ENCODE measurements at regions not wholly inside any gene's neighbourhood (a gene's known extent, or its start where the extent isn't known, plus 50 kb on each side); places are given as distances from the start of the nearest gene placed in this dataset.
"Not testable (repeated sequence)": the region's sequence is repeated elsewhere in the genome, so short reads cannot be mapped to it uniquely, and the experiment has no call there.

DNA sequence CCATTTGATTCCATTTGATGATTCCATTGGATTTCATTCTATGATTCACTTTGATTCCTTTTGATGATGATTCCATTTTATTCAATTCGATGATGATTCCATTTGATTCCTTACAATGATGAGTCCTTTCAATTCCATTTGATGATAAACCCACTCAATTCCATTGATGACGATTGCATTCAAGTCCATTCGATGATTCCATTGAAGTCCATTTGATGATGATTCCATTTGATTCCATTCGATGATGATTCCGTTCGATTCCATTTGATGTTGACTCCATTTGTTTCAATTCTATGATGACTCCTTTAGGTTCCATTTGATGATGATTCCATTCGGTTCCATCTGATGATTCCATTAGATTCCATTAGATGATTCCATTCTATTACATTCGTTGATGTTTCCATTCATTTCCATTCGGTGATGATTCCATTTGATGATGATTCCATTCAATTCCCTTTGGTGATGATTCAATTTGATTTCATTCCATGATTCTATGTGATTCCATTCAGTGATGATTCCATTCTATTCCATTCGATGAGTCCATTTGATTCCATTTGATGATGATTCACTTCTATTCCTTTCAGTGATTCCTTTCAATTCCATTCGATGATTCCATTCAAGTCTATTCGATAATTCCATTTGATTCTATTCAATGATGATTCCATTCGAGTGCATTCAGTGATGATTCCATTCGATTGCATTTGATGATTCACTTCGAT lies 1106.0 kb downstream of the RPIA start:
- no peak for DNase-seq

DNA sequence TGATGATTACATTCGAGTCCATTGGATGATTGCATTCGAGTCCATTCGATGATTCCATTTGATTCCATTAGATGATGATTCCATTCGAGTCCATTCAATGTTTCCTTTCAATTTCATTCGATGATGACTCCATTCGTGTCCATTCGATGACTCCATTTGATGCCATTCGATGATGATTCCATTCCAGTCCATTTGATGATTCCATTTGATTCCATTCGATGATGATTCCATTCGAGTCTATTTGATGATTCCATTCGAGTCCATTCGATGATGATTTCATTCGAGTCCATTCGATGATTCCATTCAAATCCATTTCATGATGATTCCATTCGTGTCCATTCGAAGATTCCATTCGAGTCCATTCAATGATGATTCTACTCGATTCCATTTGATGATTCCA lies 1109.7 kb downstream of the RPIA start:
- DNase-seq: not testable (repeated sequence)

DNA sequence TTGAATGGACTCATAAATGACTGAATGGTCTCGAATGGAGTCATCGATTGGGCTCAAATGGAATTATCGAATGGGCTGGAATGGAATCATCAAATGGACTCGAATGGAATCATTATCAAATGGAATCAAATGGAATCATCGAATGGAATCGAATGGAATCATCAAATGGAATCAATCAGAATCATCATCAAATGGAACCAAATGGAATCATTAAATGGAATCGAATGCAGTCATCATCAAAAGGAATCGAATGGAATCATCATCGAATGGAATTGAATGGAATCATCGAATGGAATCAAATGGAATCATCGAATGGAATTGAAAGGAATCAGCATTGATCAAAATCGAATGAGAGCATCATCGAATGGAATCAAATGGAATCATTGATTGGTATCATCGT lies 1114.9 kb downstream of the RPIA start:
- not testable (repeated sequence) for DNase-seq

DNA sequence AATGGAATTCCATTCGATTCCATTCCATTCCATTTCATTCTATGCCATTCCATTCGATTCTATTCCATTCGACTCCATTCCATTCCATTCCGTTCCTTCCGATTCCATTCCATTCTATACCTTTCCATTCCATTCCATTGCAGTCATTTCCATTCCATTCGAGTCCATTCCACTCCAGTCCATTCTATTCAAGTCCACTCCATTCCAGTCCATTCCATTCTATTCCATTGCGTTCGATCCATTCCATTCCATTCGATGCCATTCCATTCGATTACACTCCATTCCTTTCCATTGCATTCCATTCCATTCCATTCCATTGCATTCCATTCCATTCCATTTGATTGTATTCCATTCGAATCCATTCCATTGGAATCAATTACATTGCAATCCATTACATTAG lies 1119.8 kb downstream of the RPIA start:
- DNase-seq: no peak

DNA sequence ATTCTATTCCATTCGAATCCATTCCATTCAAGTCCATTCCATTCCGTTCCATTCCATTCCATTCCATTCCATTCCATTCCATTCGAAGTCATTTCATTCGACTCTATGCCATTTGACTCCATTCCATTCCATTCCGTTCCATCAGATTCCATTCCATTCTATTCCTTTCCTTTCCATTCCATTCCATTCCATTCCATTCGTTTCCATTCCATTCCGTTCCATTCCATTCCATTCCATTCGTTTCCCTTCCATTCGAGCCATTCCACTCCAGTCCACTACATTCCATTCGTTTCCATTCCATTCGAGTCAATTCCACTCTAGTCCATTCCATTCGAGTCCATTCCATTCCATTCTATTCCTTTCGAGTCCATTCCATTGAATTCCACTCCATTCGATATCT lies 1120.4 kb downstream of the RPIA start:
- not testable (repeated sequence) for DNase-seq

DNA sequence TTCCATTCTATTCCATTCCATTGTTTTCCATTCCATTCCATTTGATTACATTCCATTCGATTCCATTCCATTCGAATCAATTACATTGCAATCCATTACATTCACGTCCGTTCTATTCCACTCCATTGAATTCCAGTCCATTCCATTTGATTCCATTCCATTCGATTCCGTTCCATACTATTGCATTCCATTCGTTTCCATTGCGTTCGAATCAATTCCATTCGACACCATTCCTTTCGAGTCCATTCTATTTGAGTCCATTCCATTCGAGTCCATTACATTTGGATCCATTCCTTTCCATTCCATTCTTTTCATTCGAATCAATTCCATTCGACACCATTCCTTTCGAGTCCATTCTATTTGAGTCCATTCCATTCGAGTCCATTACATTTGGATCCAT lies 1122.9 kb downstream of the RPIA start:
- DNase-seq: not testable (repeated sequence)

DNA sequence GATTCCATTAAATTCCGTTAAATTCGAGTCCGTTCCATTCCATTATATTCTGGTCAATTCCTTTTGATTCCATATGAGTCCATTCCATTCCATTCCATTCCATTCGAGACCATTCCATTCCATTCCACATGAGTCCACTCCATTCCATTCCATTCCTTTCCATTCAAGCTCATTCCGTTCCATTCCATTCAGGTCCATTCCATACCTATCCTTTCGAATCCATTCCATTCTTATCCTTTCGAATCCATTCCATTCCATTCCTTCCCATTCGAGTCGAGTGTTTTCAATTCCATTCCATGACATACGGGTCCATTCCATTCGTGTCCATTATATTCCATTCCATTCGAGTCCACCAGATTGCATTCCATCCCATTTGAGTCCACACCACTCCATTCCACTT lies 1127.4 kb downstream of the RPIA start:
- no peak for DNase-seq

DNA sequence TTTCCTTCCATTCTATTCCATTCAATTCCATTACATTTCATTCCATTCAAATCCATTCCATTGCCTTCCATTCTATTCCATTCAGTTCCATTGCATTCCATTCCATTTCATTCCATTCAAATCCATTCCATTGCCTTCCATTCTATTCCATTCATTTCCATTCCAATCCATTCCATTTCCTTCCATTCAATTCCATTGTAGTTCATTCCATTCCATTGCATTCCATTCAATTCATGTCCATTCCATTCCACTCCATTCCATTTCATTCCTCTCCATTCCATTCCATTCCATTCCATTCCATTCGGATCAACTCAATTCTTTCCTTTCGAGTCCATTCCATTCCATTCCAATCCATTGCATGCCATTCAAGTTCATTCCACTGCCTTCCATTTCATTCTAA lies 1128.3 kb downstream of the RPIA start:
- no peak for DNase-seq

DNA sequence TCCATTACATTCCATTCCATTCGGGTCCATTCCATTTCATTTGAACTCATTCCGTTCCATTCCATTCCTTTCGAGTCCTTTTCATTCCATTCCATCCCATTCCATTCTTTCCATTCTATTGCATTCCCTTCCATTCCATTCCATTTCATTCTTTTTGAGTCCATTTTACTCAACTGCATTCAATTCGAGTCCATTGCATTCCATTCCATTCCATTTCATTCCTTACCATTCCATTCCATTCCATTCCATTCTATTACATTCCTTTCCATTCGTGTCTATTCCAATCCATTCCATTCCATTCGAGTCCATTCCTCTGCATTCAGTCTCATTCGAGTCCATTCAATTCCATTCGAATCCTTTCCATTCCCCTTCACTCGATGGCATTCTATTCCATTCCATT lies 1128.8 kb downstream of the RPIA start:
- no peak for DNase-seq

DNA sequence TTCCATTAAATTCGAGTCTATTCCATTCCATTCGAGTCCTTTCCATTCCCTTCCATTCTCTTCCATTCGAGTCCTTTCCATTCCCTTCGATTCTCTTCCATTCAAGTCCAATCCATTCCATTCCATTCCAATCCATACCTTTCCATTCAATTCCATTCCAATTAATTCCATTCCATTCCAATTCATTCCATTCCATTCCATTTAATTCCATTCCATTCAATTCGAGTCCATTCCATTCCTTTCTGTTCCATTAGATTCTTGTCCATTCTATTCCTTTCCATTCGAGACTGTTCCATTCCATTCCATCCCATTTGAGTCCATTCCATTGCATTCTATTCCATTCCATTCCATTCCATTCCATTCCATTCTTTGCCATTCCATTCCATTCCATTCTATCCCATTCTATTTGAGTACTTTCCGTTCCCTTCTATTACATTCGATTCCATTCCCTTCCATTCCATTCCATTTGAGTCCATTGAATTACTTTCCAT lies 1130.0 kb downstream of the RPIA start:
- no peak for DNase-seq

DNA sequence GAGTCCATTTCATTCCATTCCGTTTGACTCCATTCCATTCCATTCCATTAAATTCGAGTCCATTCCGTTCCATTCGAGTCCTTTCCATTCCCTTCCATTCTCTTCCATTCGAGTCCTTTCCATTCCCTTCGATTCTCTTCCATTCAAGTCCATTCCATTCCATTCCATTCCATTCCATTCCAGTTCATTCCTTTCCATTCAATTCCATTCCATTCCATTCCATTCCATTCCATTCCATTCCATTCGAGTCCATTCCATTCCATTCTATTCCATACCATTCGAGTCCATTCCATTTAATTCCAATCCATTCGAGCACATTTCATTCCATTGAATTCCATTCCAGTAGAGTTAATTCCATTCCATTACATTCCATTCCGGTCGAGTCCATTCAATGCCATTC lies 1130.9 kb downstream of the RPIA start:
- not testable (repeated sequence) for DNase-seq

DNA sequence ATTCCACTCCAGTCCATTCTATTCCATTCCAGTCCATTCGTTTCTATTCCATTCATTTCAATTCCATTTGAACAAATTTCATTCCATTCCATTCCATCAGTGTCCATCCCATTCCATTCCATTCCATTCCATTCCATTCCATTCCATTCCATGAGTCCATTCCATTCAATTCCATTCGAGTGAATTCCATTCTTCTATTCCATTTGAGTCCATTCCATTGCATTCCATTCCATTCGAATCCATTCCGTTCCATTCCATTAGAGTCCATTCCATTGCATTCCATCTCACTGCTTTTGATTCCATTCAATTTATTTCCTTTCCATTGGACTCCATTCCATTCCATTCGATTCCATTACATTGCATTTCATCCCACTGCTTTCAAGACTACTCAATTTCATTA lies 1132.1 kb downstream of the RPIA start:
- no peak for DNase-seq

DNA sequence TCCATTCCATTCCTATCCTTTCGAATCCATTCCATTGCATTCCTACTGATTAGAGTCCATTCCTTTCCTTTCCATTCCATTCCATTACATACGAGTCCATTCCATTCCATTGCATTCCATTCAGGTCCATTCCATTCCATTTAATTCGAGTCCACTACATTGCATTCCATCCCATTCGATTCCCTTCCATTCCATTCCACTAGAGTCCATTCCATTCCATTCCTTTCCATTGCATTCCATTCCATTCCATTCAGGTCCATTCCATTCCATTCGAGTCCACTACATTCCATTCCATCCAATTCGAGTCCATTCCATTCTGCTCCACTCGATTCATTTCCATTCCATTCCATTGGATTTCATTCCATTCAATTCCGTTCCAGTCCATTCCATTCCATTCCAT lies 1133.6 kb downstream of the RPIA start:
- DNase-seq: no peak

DNA sequence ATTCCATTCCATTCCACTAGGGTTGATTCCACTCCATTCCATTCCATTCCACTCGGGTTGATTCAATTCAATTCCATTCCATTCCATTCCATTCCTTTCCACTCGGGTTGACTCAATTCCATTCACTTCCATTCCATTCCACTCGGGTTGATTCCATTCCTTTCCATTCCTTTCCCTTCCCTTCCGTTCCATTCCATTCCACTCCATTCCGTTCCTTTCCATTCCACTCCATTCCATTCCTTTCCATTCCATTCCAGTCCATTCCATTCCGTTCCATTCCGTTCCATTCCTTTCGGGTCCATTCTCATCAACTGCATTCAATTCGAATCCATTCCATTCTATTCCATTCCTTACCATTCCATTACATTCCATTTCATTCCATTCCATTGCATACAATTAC lies 1135.3 kb downstream of the RPIA start:
- not testable (repeated sequence) for DNase-seq

DNA sequence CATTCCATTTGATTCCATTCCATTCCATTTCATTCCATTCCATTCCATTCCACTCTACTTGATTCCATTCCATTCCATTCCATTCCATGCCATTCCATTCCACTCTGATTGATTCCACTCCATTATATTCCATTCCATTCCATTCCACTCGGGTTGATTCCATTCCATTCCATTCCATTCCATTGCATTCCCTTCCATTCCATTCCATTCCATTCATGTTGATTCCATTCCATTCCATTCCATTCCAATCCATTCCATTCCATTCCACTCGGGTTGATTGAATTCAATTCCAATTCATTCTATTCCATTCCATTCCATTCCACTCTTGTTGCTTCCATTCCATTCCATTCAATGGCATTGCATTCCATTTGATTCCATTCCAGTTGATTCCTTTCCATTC lies 1136.4 kb downstream of the RPIA start:
- DNase-seq: not testable (repeated sequence)

DNA sequence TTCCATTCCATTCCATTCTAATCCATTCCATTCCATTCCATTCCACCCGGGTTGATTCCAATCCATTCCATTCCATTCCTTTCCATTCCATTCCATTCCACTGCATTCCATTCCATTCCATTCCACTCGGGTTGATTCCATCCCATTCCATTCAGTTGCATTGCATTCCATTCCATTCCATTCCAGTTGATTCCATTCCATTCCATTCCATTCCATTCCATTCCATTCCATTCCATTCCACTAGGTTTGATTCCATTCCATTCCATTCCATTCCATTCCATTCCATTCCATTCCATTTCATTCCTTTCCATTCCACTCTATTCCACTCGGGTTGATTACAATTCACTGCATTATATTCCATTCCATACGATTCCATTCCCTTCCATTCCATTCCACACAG lies 1136.9 kb downstream of the RPIA start:
- DNase-seq: not testable (repeated sequence)

DNA sequence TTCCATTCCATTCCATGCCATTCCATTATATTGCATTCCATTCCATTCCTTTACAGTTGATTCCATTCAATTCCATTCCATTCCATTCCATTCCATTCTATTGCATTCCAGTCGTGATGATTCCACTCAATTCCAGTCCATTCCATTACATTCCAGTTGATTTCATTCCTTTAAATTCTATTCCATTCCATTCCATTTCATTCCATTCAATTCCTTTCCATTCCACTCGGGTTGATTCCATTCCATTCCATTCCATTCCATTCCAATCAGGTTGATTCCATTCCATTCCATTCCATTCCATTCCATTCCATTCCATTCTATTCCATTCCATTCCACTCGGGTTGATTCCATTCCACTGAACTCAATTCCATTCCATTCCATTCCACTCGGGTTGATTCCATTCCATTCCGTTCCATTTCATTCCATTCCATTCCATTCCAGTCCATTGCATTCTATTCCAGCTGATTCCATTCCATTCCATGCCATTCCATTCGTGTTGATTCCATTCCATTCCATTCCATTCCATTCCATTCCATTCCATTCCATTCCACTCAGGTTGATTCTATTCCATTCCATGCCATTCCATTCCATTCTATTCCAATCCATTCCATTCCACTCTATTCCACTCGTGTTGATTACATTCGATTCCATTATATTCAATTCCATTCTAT lies 1137.6 kb downstream of the RPIA start:
- DNase-seq: not testable (repeated sequence)

DNA sequence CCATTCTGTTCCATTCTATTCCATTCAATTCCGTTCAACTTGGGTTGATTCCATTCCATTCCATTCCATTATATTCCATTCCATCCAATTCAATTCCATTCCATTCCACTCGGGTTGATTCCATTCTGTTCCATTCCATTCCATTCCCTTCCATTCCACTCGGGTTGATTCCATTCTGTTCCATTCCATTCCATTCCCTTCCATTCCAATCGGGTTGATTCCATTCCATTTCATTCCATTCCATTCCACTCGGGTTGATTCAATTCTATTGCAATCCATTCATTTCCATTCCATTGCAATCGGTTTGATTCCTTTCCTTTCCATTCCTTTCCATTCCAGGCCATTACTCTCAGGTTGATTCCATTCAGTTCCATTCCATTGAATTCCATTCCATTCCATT lies 1138.4 kb downstream of the RPIA start:
- DNase-seq: no peak

DNA sequence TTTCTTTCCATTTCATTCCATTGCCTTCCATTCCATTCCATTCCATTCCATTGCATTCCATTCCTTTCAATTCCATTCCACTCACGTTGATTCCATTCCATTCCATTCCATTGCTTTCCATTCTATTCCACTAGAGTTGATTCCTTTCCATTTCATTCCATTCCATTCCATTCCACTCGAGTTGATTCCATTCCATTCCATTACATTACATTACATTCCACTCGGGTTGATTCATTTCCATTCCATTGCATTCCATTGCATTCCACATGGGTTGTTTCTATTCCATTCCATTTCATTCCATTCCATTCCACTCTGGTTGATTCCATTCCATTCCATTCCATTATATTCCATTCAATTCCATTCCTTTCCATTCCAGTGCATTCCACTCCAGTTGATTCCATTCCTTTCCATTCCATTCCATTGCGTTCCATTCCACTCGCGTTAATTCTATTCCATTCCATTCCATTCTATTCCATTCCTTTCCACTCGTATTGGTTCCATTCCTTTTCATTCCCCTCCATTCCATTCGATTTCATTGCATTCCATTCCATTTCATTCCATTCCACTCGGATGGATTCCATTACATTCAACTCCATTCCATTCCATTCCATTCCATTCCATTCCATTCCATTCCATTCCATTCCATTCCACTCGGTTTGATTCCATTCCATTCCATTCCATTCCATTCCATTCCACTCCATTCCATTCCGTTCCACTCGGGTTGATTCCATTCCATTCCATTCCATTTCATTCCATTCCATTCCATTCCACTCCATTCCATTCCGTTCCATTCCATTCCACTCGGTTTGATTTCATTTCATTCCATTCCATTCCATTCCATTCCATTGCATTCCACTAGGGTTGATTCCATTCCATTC lies 1139.1 kb downstream of the RPIA start:
- DNase-seq: not testable (repeated sequence)

DNA sequence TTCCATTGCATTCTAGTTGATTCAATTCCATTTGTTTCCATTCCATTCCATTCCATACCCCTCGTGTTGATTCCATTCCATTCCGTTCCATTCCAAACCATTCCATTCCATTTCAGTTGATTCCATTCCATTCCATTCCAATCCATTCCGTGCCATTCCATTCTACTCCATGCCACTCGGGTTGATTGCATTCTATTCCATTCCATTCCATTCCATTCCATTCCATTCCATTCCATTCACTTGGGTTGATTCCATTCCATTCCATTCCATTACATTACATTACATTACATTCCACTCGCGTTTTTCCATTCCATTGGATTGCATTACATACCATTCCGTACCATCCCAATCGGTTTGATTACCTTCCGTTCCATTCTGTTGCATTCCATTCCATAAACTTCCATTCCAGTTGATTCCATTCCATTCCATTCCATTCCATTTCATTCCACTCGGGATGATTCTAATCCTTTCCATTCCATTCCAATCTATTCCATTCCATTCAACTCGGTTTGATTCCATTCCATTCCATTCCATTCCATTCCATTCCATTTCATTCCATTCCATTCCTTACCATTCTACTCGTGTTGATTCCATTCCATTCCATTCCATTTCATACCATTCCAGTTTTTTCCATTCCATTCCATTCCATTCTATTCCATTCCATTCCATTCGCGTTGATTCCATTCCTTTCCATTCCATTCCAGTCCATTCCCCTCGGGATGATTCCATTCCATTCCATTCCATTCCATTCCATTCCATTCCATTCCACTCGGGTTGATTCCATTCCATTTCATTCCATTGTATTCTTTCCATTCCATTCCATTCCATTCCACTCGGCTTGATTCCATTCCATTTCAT lies 1140.4 kb downstream of the RPIA start:
- no peak for DNase-seq

DNA sequence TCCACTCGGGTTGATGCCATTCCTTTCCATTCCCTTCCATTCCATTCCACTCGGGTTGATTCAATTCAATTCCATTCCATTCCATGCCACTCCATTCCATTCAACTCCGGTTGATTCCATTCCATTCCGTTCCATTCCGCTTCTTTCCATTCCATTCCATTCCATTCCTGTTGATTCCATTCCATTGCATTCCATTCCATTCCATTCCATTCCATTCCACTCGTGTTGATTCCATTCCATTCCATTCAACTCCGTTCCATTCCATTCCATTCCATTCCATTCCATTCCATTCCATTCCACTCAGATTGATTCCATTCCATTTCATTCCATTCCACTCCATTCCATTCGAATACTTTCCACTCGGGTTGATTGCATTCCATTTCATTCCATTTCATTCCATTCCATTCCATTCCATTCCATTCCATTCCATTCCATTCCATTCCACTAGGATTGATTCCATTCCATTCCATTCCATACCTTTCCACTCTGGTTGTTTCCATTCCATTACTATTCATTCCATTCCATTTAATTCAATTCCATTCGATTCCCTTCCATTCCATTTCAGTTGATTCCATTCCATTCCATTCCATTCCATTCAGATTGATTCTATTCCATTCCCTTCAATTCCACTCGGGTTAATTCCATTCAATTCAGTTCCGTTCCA lies 1141.8 kb downstream of the RPIA start:
- DNase-seq: no peak

DNA sequence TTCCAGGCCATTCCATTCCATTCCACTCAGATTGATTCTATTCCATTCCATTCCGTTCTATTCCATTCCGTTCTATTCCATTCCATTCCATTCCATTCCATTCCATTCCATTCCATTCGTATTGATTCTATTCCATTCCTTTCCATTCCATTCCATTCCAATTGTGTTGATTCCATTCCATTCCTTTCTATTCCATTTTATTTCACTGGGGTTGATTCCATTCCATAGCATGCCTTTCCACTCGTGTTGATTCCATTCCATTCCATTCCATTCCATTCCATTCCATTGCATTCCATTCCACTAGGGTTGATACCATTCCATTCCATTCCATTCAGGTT lies 1142.3 kb downstream of the RPIA start:
- DNase-seq: no peak
